ENCODE measurements at regions not wholly inside any gene's neighbourhood (a gene's known extent, or its start where the extent isn't known, plus 50 kb on each side); places are given as distances from the start of the nearest gene placed in this dataset.
"Not testable (repeated sequence)": the region's sequence is repeated elsewhere in the genome, so short reads cannot be mapped to it uniquely, and the experiment has no call there.

DNA sequence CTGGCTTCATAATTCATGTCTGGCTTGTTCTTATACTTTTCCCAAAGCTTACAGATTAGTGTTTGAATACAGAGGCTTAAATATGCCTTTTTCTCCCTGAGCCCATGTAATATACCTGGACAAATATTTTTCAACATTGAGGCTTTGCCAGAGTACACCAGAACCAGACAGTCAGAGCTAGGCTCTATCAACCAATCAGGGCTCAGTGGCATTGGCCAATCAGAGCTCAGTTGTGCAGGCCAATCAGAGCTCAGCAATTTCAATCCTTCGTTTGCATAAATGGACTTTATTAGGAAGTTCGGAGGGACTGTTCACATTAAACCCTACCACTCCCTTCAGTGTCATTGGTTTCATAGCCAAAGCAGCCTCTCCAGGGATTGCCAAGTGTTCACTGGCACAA, 51.2 kb upstream of the TMSB15B start:
- no peaks in the 10 kb centered on the region for H3K4me1 Mint-ChIP-seq
- H3K27ac Mint-ChIP-seq: no peak overlapping the region
- H3K27me3 Mint-ChIP-seq: no peaks in the 10 kb centered on the region
- CTCF ChIA-PET: interaction anchor here (0.6 to 1.2 kb wide), 2 partner anchors 10 to 29 kb away, joined by 5 read pairs; no protein-coding TSS in a partner anchor
- no peak overlapping the region for H3K4me3 Mint-ChIP-seq
- H3K9me3 Mint-ChIP-seq: no peaks in the 10 kb centered on the region
- DNase-seq: no peak
- H3K36me3 Mint-ChIP-seq: peaks cover 2% of the 10 kb centered on the region

DNA sequence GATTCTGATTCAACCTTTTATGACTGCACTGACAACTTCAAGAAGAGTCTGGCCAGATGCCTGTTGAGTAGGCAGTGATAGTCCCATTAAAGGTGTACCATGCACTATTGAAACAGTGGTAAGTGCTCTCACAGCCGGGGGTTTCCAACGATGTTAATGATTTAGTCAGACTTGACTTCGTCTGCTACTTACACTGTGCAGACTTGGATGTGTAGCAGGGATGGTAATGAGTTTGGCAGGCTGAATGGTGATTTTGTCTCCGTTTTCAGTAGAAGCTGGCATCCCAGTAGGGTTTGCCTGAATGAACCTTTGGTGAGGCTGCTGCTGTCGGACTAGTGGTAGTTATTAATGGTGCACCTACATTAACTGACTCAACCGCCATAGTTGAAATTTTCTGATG, 52.0 kb upstream of the TMSB15B start:
- H3K9me3 Mint-ChIP-seq: no peaks in the 10 kb centered on the region
- H3K36me3 Mint-ChIP-seq: peaks cover 2% of the 10 kb centered on the region
- no peaks in the 10 kb centered on the region for H3K27me3 Mint-ChIP-seq
- H3K27ac Mint-ChIP-seq: no peak overlapping the region
- H3K4me3 Mint-ChIP-seq: no peak overlapping the region
- CTCF ChIA-PET: interaction anchor here (1.2 kb wide), 1 partner anchor 30 kb away, joined by 5 read pairs; no protein-coding TSS in a partner anchor
- DNase-seq: no peak
- no peaks in the 10 kb centered on the region for H3K4me1 Mint-ChIP-seq

DNA sequence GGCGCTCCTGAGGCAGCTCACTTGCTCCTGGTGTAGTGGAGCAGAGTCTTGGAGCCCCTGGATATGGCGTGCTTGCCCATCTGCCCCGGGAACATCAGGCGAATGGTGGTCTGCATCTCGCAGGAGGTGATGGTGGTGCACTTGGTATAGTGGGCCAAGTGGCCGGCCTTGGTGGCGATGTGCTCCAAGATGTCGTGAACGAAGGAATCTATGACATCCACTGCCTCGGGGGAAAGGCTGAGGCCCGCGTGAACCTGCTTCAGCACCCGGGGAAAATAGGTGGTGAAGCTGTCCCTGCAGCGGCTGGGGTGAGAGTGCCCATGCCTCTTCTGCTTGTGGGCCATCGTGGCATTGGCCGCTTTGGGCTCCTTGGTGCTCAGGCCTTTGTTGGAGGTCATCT, 58.1 kb upstream of the TMSB15B start:
- DNase-seq: no peak
- no peaks in the 10 kb centered on the region for H3K4me1 Mint-ChIP-seq
- H3K4me3 Mint-ChIP-seq: no peak overlapping the region
- H3K36me3 Mint-ChIP-seq: no peaks in the 10 kb centered on the region
- H3K9me3 Mint-ChIP-seq: peaks cover 9% of the 10 kb centered on the region
- H3K27me3 Mint-ChIP-seq: no peaks in the 10 kb centered on the region
- no peak overlapping the region for H3K27ac Mint-ChIP-seq
- CTCF ChIA-PET: no interaction called here

DNA sequence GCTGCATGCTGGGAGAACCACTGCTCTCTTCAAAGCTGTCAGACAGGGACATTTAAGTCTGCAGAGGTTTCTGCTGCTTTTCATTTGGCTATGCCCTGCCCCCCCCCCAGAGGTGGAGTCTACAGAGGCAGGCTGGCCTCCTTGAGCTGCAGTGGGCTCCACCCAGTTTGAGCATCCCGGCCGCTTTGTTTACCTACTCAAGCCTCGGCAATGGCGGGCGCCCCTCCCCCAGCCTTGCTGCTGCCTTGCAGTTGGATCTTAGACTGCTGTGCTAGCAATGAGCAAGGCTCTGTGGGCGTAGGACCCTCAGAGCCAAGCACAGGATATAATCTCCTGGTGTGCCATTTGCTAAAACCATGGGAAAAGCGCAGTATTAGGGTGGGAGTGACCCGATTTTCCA, 59.8 kb upstream of the TMSB15B start:
- DNase-seq, H3K36me3 Mint-ChIP-seq, H3K4me1 Mint-ChIP-seq, H3K4me3 Mint-ChIP-seq, H3K27me3 Mint-ChIP-seq, H3K9me3 Mint-ChIP-seq, H3K27ac Mint-ChIP-seq, CTCF ChIA-PET: not testable (repeated sequence)

DNA sequence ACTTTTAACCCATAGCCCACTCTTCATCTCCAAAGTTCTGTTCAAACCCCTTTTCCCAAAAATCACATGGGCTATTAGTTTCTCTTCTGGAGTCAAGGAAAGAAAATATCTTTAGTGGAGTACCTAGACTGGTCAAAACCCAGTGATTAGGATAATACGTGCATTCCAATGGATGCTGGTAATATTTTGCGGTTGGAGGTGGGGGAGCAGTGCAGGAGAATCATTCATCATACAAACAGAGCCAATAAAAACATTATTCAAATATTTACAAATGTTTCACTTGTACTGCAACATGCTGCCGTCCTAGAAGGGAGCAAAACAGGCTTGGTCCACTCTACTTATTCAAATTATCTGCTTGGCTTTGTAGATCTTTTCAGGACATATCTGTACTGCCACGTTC, 57.2 kb upstream of the RAB9B start:
- H3K27ac Mint-ChIP-seq: no peak overlapping the region
- no peaks in the 10 kb centered on the region for H3K4me1 Mint-ChIP-seq
- H3K9me3 Mint-ChIP-seq: no peaks in the 10 kb centered on the region
- DNase-seq: no peak
- no peaks in the 10 kb centered on the region for H3K27me3 Mint-ChIP-seq
- H3K36me3 Mint-ChIP-seq: no peaks in the 10 kb centered on the region
- CTCF ChIA-PET: no interaction called here
- no peak overlapping the region for H3K4me3 Mint-ChIP-seq

DNA sequence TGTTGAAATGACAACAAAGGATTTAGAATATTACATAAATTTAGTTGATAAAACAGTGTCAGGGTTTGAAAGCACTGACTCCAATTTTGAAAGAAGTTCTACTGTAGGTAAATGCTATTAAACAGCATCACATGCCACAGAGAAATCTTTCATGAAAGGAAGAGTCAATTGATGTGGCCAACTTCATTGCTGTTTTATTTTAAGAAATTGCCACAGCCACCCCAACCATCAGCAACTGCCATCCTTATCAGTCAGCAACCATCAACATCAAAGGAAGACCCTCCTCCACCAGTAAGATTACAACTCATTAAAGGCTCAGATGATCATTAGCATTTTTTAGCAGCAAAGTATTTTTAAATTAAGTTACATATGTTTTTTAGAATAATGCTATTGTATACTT, 54.6 kb upstream of the RAB9B start:
- H3K4me1 Mint-ChIP-seq: no peaks in the 10 kb centered on the region
- no peaks in the 10 kb centered on the region for H3K9me3 Mint-ChIP-seq
- no peak for DNase-seq
- no peak overlapping the region for H3K4me3 Mint-ChIP-seq
- no peaks in the 10 kb centered on the region for H3K36me3 Mint-ChIP-seq
- no peaks in the 10 kb centered on the region for H3K27me3 Mint-ChIP-seq
- CTCF ChIA-PET: no interaction called here
- H3K27ac Mint-ChIP-seq: no peak overlapping the region

DNA sequence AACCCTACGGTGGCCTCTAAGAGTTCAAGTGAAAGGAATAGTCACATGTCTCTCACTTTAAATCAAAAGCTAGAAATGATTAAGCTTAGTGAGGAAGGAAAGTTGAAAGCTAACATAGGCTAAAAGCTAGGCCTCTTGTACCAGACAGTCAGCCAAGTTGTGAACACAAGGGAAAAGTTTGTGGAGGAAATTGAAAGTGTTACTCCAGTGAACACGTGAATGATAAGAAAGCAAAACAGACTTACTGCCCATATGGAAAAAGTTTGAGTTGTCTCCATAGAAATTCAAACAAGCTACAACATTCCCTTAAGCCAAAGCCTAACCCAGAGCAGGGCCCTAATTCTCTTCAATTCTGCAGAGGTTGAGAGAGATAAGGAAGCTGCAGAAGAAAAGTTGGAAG, 51.5 kb upstream of the RAB9B start:
- Mint-ChIP-seq H3K27me3 (no peaks in the 10 kb centered on the region), H3K36me3 (no peaks in the 10 kb centered on the region), H3K4me3 (no peak overlapping the region), H3K9me3 (no peaks in the 10 kb centered on the region), H3K4me1 (no peaks in the 10 kb centered on the region), H3K27ac (no peak overlapping the region)
- no peak for DNase-seq
- CTCF ChIA-PET: no interaction called here

DNA sequence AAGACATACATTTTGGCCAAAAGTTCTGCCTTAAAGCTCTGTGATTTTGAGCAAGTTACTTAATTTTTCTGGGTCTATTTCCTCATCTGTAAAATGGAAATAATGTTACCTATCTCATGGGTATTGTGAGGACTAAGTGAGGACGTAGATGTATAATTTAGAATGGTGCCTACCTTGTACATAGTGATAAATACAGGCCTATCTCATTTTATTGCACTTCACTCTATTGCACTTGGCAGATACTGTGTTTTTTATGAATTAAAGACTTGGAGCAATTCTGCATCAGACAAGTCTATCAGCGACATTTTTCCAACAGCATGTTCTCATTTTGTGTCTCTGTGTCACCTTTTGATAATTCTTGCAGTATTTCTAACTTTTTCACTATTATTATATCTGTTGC, 50.9 kb upstream of the RAB9B start:
- H3K9me3 Mint-ChIP-seq: no peaks in the 10 kb centered on the region
- CTCF ChIA-PET: no interaction called here
- H3K36me3 Mint-ChIP-seq: no peaks in the 10 kb centered on the region
- H3K27me3 Mint-ChIP-seq: no peaks in the 10 kb centered on the region
- no peaks in the 10 kb centered on the region for H3K4me1 Mint-ChIP-seq
- H3K27ac Mint-ChIP-seq: no peak overlapping the region
- no peak for DNase-seq
- no peak overlapping the region for H3K4me3 Mint-ChIP-seq

Data from activated naive CD4-positive, alpha-beta T cell treated with anti-CD3 and anti-CD28 coated beads, Interleukin-2, amount 10 ng/mL, durations not matched to agents 7 days and 5 days (primary cell).